ENCODE measurements at regions not wholly inside any gene's neighbourhood (a gene's known extent, or its start where the extent isn't known, plus 50 kb on each side); places are given as distances from the start of the nearest gene placed in this dataset.

GRCh38 chr2:43055086-43055912, 171.1 kb downstream of the ZFP36L2 start:
- DNase-seq (ENCODE audit: low spot score) = no peak
- CTCF ChIA-PET = interaction anchor here (0.5 kb wide), 1 partner anchor 48 kb away, joined by 5 read pairs; no protein-coding TSS in a partner anchor
- POLR2A ChIA-PET (ENCODE audit: low non-redundant PET) = no interaction called here
- H3K27ac ChIP-seq = peak overlapping the region; percentile 89
- no peak for TF ChIP-seq CTCF (conservative IDR thresholded peaks at IDR 0.05; ENCODE audit: low read depth)

GRCh38 chr2:43054367-43054766, 172.0 kb downstream of the ZFP36L2 start:
- no peak for DNase-seq (ENCODE audit: low spot score)
- CTCF ChIA-PET = no interaction called here
- TF ChIP-seq CTCF (conservative IDR thresholded peaks at IDR 0.05; ENCODE audit: low read depth) = no peak
- H3K27ac ChIP-seq = peak overlapping the region; percentile 89
- POLR2A ChIA-PET (ENCODE audit: low non-redundant PET) = no interaction called here

GRCh38 chr2:43052944-43053306, 173.5 kb downstream of the ZFP36L2 start:
- POLR2A ChIA-PET (ENCODE audit: low non-redundant PET) = no interaction called here
- CTCF ChIA-PET = no interaction called here
- no peak for DNase-seq (ENCODE audit: low spot score)
- H3K27ac ChIP-seq = no peak overlapping the region
- no peak for TF ChIP-seq CTCF (conservative IDR thresholded peaks at IDR 0.05; ENCODE audit: low read depth)

GRCh38 chr2:43052204-43052943, 174.0 kb downstream of the ZFP36L2 start:
- CTCF ChIA-PET = interaction anchor here (1.2 kb wide), 1 partner anchor 11 kb away, joined by 3 read pairs; no protein-coding TSS in a partner anchor
- peak overlapping the region; percentile 99 for H3K27ac ChIP-seq
- no peak for TF ChIP-seq CTCF (conservative IDR thresholded peaks at IDR 0.05; ENCODE audit: low read depth)
- POLR2A ChIA-PET (ENCODE audit: low non-redundant PET) = no interaction called here
- no peak for DNase-seq (ENCODE audit: low spot score)

- ChIA-PET CTCF (interaction anchor here (1.2 kb wide), 1 partner anchor 10 kb away, joined by 3 read pairs; no protein-coding TSS in a partner anchor), POLR2A (ENCODE audit: low non-redundant PET) (no interaction called here)
- TF ChIP-seq CTCF (conservative IDR thresholded peaks at IDR 0.05; ENCODE audit: low read depth) = no peak
- DNase-seq (ENCODE audit: low spot score) = peak; percentile 95
- H3K27ac ChIP-seq = peak overlapping the region; percentile 99
Measured at GRCh38 chr2:43051338-43051737, 175.1 kb downstream of the ZFP36L2 start.

- ChIA-PET CTCF (interaction anchor here (1.2 kb wide), 1 partner anchor 9 kb away, joined by 3 read pairs; no protein-coding TSS in a partner anchor), POLR2A (ENCODE audit: low non-redundant PET) (interaction anchor here (0.9 kb wide), 1 partner anchor 9 kb away, joined by 5 read pairs; no protein-coding TSS in a partner anchor)
- no peak for DNase-seq (ENCODE audit: low spot score)
- TF ChIP-seq CTCF (conservative IDR thresholded peaks at IDR 0.05; ENCODE audit: low read depth) = no peak
- peak overlapping the region; percentile 99 for H3K27ac ChIP-seq
Measured at GRCh38 chr2:43050866-43051265, 175.5 kb downstream of the ZFP36L2 start.

Data from RWPE1 (cell line).